CD14-positive monocyte (primary cell): ENCODE measurements at regions not wholly inside any gene's neighbourhood (a gene's known extent, or its start where the extent isn't known, plus 50 kb on each side); places are given as distances from the start of the nearest gene placed in this dataset.

Experiments used
- DNase-seq, 3 donors: peaks; one replicate each; pipeline ENCODE4 v3.0.0-alpha.2; 2011 to 2022
- H2AFZ ChIP-seq: 2 replicates; pipeline ENCODE4 v1.6.0; 2012; ENCODE audit warnings: mild to moderate bottlenecking, low read depth, low read length, inconsistent platforms; ENCODE audit not compliant: insufficient read depth, poor library complexity, severe bottlenecking
- H3K27ac ChIP-seq, 2 donors: 1 replicate in 1 of 2; 2 replicates in 1 of 2; pipeline ENCODE4 v1.5.1; 2012 to 2013; ENCODE audit warnings: low read length in 2 of 2, control low read depth in 1 of 2, inconsistent platforms in 1 of 2, low read depth in 1 of 2, mild to moderate bottlenecking in 1 of 2
- H3K27me3 ChIP-seq, 2 donors: one replicate each; pipeline versions ENCODE4 v1.6.0 to v1.6.1; 2011 to 2013; ENCODE audit warnings: low read length in 2 of 2; ENCODE audit not compliant: control insufficient read depth in 2 of 2, insufficient read depth in 2 of 2
- H3K36me3 ChIP-seq, 2 donors: replicated peaks in 1 of 2; 1 replicate in 1 of 2; 2 replicates in 1 of 2; pipeline versions ENCODE4 v1.5.1 to v1.6.1; 2012 to 2013; ENCODE audit warnings: low read length in 2 of 2, control low read depth in 1 of 2, inconsistent platforms in 1 of 2, mild to moderate bottlenecking in 1 of 2; ENCODE audit not compliant: insufficient read depth in 2 of 2, control insufficient read depth in 1 of 2
- H3K4me1 ChIP-seq, 2 donors: 1 replicate in 1 of 2; 2 replicates in 1 of 2; pipeline versions ENCODE4 v1.5.1 to v1.6.1; 2012 to 2013; ENCODE audit warnings: low read length in 2 of 2, control low read depth in 1 of 2, inconsistent platforms in 1 of 2, mild to moderate bottlenecking in 1 of 2, moderate library complexity in 1 of 2; ENCODE audit not compliant: insufficient read depth in 2 of 2, control insufficient read depth in 1 of 2
- H3K4me2 ChIP-seq: replicated peaks from 2 replicates; pipeline ENCODE3; 2012; ENCODE audit warnings: low read length, moderate library complexity, mild to moderate bottlenecking; ENCODE audit not compliant: poor library complexity, severe bottlenecking; ENCODE audit errors: extremely low read depth
- H3K4me3 ChIP-seq, 3 experiments: fragments of 200-600 bp in 1 of 3; sonication (generic) in 1 of 3; replicated peaks in 1 of 3; 1 replicate in 2 of 3; 2 replicates in 1 of 3; pipeline ENCODE4 v1.5.1; 2011 to 2013; ENCODE audit warnings: low read length in 3 of 3, mild to moderate bottlenecking in 3 of 3, control low read depth in 2 of 3, low read depth in 2 of 3, inconsistent platforms in 1 of 3, moderate library complexity in 1 of 3
- H3K79me2 ChIP-seq: 2 replicates; pipeline ENCODE4 v1.6.0; 2012; ENCODE audit warnings: mild to moderate bottlenecking, control low read depth, inconsistent platforms, low read length, moderate library complexity; ENCODE audit not compliant: insufficient read depth
- H3K9ac ChIP-seq: 2 replicates; pipeline ENCODE4 v1.6.0; 2017; ENCODE audit warnings: low read length, mild to moderate bottlenecking; ENCODE audit not compliant: insufficient read depth, poor library complexity, severe bottlenecking
- H3K9me3 ChIP-seq, 2 donors: replicated peaks in 1 of 2; 1 replicate in 1 of 2; 2 replicates in 1 of 2; pipeline versions ENCODE4 v1.5.1 to v1.6.1; 2012 to 2013; ENCODE audit warnings: low read length in 2 of 2, control low read depth in 1 of 2; ENCODE audit not compliant: control insufficient read depth in 1 of 2, insufficient read depth in 1 of 2
- H4K20me1 ChIP-seq: 2 replicates; pipeline ENCODE4 v1.6.0; 2012; ENCODE audit warnings: mild to moderate bottlenecking, low read length, control low read depth, moderate library complexity; ENCODE audit not compliant: insufficient read depth
- H3K27ac Mint-ChIP-seq, 7 donors: one replicate each; pipeline ENCODE4 v1.8.0; 2020; ENCODE audit warnings: mild to moderate bottlenecking in 7 of 7, mixed read lengths in 7 of 7, moderate library complexity in 6 of 7, inconsistent platforms in 2 of 7
- H3K27me3 Mint-ChIP-seq, 3 donors: one replicate each; pipeline ENCODE4 v1.8.0; 2021 to 2022; ENCODE audit warnings: low read depth in 3 of 3, mild to moderate bottlenecking in 3 of 3, mixed read lengths in 3 of 3, moderate library complexity in 3 of 3, inconsistent platforms in 1 of 3
- H3K36me3 Mint-ChIP-seq, 2 donors: one replicate each; pipeline ENCODE4 v1.8.0; 2020; ENCODE audit warnings: mixed read lengths in 2 of 2, inconsistent platforms in 1 of 2, mild to moderate bottlenecking in 1 of 2
- H3K4me1 Mint-ChIP-seq: one replicate; pipeline ENCODE4 v1.8.0; 2020; ENCODE audit warnings: mild to moderate bottlenecking, mixed read lengths
- H3K4me3 Mint-ChIP-seq, 2 donors: one replicate each; pipeline ENCODE4 v1.8.0; 2020; ENCODE audit warnings: mild to moderate bottlenecking in 2 of 2, mixed read lengths in 2 of 2, moderate library complexity in 1 of 2
- H3K9me3 Mint-ChIP-seq, 7 donors: one replicate each; pipeline ENCODE4 v1.8.0; 2020 to 2022; ENCODE audit warnings: mixed read lengths in 7 of 7, mild to moderate bottlenecking in 6 of 7, moderate library complexity in 6 of 7, inconsistent platforms in 2 of 7
- WGBS: methylation state at CpG from one replicate; pipeline ENCODE4 v1.1.5; 2013; ENCODE audit warnings: missing lambda C conversion rate; ENCODE audit not compliant: insufficient coverage; 5-methylcytosine and 5-hydroxymethylcytosine counted together
- intact Hi-C, 2 donors: fragments of 100-400 bp; cut with micrococcal nuclease; formaldehyde crosslinking; loops; one replicate each; pipeline versions ENCODE4 v1.15.0 to v1.15.1; 2023
- TF ChIP-seq, protein P1 (sequence below): fragments of 200-600 bp; IDR thresholded peaks from one replicate; pipeline ENCODE4 v1.8.0; 2022; ENCODE audit warnings: antibody characterized with exemption, mild to moderate bottlenecking

- H3K4me1 Mint-ChIP-seq: no peaks in the 10 kb centered on the region
- peaks cover 45 to 52% of the 10 kb centered on the region in 2 donors for H3K9me3 ChIP-seq
- no peak overlapping the region for H3K27ac Mint-ChIP-seq
- no peak overlapping the region for H3K27ac ChIP-seq
- no peaks in the 10 kb centered on the region for H3K4me1 ChIP-seq
- intact Hi-C loops: loop anchor here in 1 of 2 donors (10.0 kb wide), 1 partner anchor 61 kb away; no protein-coding TSS in a partner anchor
- no peaks in the 10 kb centered on the region for H4K20me1 ChIP-seq
- no peaks in the 10 kb centered on the region for H3K27me3 ChIP-seq
- TF ChIP-seq, protein P1, sequence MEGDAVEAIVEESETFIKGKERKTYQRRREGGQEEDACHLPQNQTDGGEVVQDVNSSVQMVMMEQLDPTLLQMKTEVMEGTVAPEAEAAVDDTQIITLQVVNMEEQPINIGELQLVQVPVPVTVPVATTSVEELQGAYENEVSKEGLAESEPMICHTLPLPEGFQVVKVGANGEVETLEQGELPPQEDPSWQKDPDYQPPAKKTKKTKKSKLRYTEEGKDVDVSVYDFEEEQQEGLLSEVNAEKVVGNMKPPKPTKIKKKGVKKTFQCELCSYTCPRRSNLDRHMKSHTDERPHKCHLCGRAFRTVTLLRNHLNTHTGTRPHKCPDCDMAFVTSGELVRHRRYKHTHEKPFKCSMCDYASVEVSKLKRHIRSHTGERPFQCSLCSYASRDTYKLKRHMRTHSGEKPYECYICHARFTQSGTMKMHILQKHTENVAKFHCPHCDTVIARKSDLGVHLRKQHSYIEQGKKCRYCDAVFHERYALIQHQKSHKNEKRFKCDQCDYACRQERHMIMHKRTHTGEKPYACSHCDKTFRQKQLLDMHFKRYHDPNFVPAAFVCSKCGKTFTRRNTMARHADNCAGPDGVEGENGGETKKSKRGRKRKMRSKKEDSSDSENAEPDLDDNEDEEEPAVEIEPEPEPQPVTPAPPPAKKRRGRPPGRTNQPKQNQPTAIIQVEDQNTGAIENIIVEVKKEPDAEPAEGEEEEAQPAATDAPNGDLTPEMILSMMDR: no peak
- no peaks in the 10 kb centered on the region for H3K36me3 Mint-ChIP-seq
- H3K4me2 ChIP-seq: no peak overlapping the region
- H3K79me2 ChIP-seq: no peaks in the 10 kb centered on the region
- H3K36me3 ChIP-seq: no peaks in the 10 kb centered on the region
- H3K9ac ChIP-seq: no peak overlapping the region
- H3K4me3 ChIP-seq: no peak overlapping the region
- no peaks in the 10 kb centered on the region for H3K27me3 Mint-ChIP-seq
- WGBS: 94% methylated on average over 2 of the region's 5 CpGs
- H3K9me3 Mint-ChIP-seq: peaks cover 6 to 40% (median 24%) of the 10 kb centered on the region in 7 donors
- no peak overlapping the region for H2AFZ ChIP-seq
- no peak overlapping the region for H3K4me3 Mint-ChIP-seq
- no peak for DNase-seq
These were observed 339.0 kb downstream of the GABRB3 start for GRCh38 chr15:26433818-26434217.

DNA sequence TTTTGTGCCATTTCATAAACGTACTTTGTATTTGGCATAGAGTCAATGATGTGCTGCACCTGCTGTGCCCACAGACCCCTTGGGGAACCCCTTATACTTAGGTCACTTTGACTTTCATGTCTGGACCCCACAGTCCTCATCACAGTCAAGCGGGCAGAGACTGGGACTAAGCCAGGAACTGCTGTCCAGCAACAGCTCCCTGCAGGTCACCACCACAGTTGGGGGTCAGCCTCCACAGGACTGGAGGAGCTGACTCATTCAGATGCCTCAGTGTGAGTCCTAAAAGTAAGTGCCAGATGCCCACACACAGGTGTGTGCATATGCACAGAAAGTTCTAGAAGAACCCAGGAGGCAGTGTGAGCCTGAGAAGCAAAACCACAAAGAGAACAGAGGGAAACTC, 339.8 kb downstream of the GABRB3 start:
- H3K9ac ChIP-seq: no peak overlapping the region
- H3K4me1 Mint-ChIP-seq: no peaks in the 10 kb centered on the region
- H3K36me3 ChIP-seq: no peaks in the 10 kb centered on the region
- H3K4me3 ChIP-seq: no peak overlapping the region
- H3K9me3 Mint-ChIP-seq: peaks cover 6 to 35% (median 23%) of the 10 kb centered on the region in 7 donors
- no peaks in the 10 kb centered on the region for H3K79me2 ChIP-seq
- H4K20me1 ChIP-seq: no peaks in the 10 kb centered on the region
- H3K9me3 ChIP-seq: peaks cover 37 to 44% of the 10 kb centered on the region in 2 donors
- no peaks in the 10 kb centered on the region for H3K4me1 ChIP-seq
- H3K27me3 ChIP-seq: no peaks in the 10 kb centered on the region
- no peak for DNase-seq
- H3K36me3 Mint-ChIP-seq: no peaks in the 10 kb centered on the region
- H3K4me2 ChIP-seq: no peak overlapping the region
- H3K27ac Mint-ChIP-seq: no peak overlapping the region
- no peak overlapping the region for H3K4me3 Mint-ChIP-seq
- TF ChIP-seq, protein P1: no peak
- H2AFZ ChIP-seq: no peak overlapping the region
- intact Hi-C loops: loop anchor here in 1 of 2 donors (10.0 kb wide), 1 partner anchor 62 kb away; no protein-coding TSS in a partner anchor
- no peaks in the 10 kb centered on the region for H3K27me3 Mint-ChIP-seq
- no peak overlapping the region for H3K27ac ChIP-seq
- WGBS: 55% methylated on average over 1 of the region's 2 CpGs
